ENCODE measurements at regions not wholly inside any gene's neighbourhood (a gene's known extent, or its start where the extent isn't known, plus 50 kb on each side); places are given as distances from the start of the nearest gene placed in this dataset.

- FAIRE-seq: no peak
- no peak for DNase-seq (ENCODE audit: low spot score)
These were observed 2339.2 kb downstream of the MAT2B start for GRCh38 chr5:165844571-165844970.

GRCh38 chr5:165858118-165858517, 2352.7 kb downstream of the MAT2B start:
- DNase-seq (ENCODE audit: low spot score) (no peak), FAIRE-seq (no peak)

- FAIRE-seq (no peak), DNase-seq (ENCODE audit: low spot score) (no peak)
These were observed 2353.8 kb downstream of the MAT2B start for GRCh38 chr5:165859251-165859650.

- FAIRE-seq (no peak), DNase-seq (ENCODE audit: low spot score) (no peak)
These were observed 2357.8 kb downstream of the MAT2B start for GRCh38 chr5:165863239-165863638.

GRCh38 chr5:165871291-165871690, 2365.9 kb downstream of the MAT2B start:
- FAIRE-seq (no peak), DNase-seq (ENCODE audit: low spot score) (no peak)

- no peak for DNase-seq (ENCODE audit: low spot score)
- no peak for FAIRE-seq
These were observed 2369.4 kb downstream of the MAT2B start for GRCh38 chr5:165874851-165875250.

- FAIRE-seq: no peak
These were observed 2371.1 kb downstream of the MAT2B start for GRCh38 chr5:165876538-165876937.

GRCh38 chr5:165877475-165877874, 2372.1 kb downstream of the MAT2B start:
- DNase-seq (ENCODE audit: low spot score) (no peak), FAIRE-seq (no peak)

More at GRCh38 chr5:165876538-165876937, 2371.1 kb downstream of the MAT2B start:
- DNase-seq (ENCODE audit: low spot score): no peak

- FAIRE-seq: no peak
- no peak for DNase-seq (ENCODE audit: low spot score)
These were observed 2375.8 kb downstream of the MAT2B start for GRCh38 chr5:165881259-165881658.

- FAIRE-seq (no peak), DNase-seq (ENCODE audit: low spot score) (no peak)
These were observed 2376.7 kb downstream of the MAT2B start for GRCh38 chr5:165882099-165882498.

- DNase-seq (ENCODE audit: low spot score) (no peak), FAIRE-seq (no peak)
These were observed 2380.4 kb downstream of the MAT2B start for GRCh38 chr5:165885623-165886350.

- no peak for FAIRE-seq
- DNase-seq (ENCODE audit: low spot score): no peak
These were observed 2381.7 kb downstream of the MAT2B start for GRCh38 chr5:165887147-165887546.

GRCh38 chr5:165892383-165892782, 2387.0 kb downstream of the MAT2B start:
- no peak for FAIRE-seq
- no peak for DNase-seq (ENCODE audit: low spot score)

- no peak for FAIRE-seq
These were observed 2389.5 kb downstream of the MAT2B start for GRCh38 chr5:165894916-165895315.

GRCh38 chr5:165903835-165904234, 2387.6 kb upstream of the WWC1 start:
- DNase-seq (ENCODE audit: low spot score) (no peak), FAIRE-seq (no peak)

More at GRCh38 chr5:165894916-165895315, 2389.5 kb downstream of the MAT2B start:
- no peak for DNase-seq (ENCODE audit: low spot score)

- DNase-seq (ENCODE audit: low spot score): no peak
These were observed 2384.6 kb upstream of the WWC1 start for GRCh38 chr5:165906871-165907270.

GRCh38 chr5:165913059-165913458, 2378.4 kb upstream of the WWC1 start:
- FAIRE-seq (no peak), DNase-seq (ENCODE audit: low spot score) (no peak)

More at GRCh38 chr5:165906871-165907270, 2384.6 kb upstream of the WWC1 start:
- no peak for FAIRE-seq

GRCh38 chr5:165914456-165914855, 2377.0 kb upstream of the WWC1 start:
- DNase-seq (ENCODE audit: low spot score): no peak
- no peak for FAIRE-seq

- DNase-seq (ENCODE audit: low spot score): no peak
- FAIRE-seq: no peak
These were observed 2372.2 kb upstream of the WWC1 start for GRCh38 chr5:165919196-165919595.

GRCh38 chr5:165920655-165921054, 2370.8 kb upstream of the WWC1 start:
- FAIRE-seq (no peak), DNase-seq (ENCODE audit: low spot score) (no peak)

GRCh38 chr5:165928971-165929370, 2362.5 kb upstream of the WWC1 start:
- no peak for DNase-seq (ENCODE audit: low spot score)
- FAIRE-seq: no peak

GRCh38 chr5:165940541-165940940, 2350.9 kb upstream of the WWC1 start:
- no peak for DNase-seq (ENCODE audit: low spot score)
- no peak for FAIRE-seq

- FAIRE-seq: no peak
- DNase-seq (ENCODE audit: low spot score): no peak
These were observed 2334.6 kb upstream of the WWC1 start for GRCh38 chr5:165956854-165957253.

Data from RCC 7860 (cell line).